Coronary artery (tissue), 2 donors: ENCODE measurements at regions not wholly inside any gene's neighbourhood (a gene's known extent, or its start where the extent isn't known, plus 50 kb on each side); places are given as distances from the start of the nearest gene placed in this dataset.

ENCODE experiments used
- DNase-seq: peaks from one replicate; pipeline ENCODE4 v3.0.0-alpha.2; 2017; ENCODE audit warnings: low spot score
- H3K27ac ChIP-seq, 2 donors: fragments of 200-600 bp; sonication (generic); one replicate each; pipeline ENCODE4 v1.5.1; 2016 to 2019
- H3K4me3 ChIP-seq: fragments of 200-600 bp; sonication (generic); 2 replicates; pipeline ENCODE4 v1.5.1; 2016; ENCODE audit warnings: mild to moderate bottlenecking, moderate library complexity
- TF ChIP-seq, protein P1 (sequence below): fragments of 200-600 bp; sonication (generic); IDR thresholded peaks from one replicate; pipeline ENCODE4 v1.5.1; 2019; ENCODE audit warnings: antibody characterized with exemption

DNA sequence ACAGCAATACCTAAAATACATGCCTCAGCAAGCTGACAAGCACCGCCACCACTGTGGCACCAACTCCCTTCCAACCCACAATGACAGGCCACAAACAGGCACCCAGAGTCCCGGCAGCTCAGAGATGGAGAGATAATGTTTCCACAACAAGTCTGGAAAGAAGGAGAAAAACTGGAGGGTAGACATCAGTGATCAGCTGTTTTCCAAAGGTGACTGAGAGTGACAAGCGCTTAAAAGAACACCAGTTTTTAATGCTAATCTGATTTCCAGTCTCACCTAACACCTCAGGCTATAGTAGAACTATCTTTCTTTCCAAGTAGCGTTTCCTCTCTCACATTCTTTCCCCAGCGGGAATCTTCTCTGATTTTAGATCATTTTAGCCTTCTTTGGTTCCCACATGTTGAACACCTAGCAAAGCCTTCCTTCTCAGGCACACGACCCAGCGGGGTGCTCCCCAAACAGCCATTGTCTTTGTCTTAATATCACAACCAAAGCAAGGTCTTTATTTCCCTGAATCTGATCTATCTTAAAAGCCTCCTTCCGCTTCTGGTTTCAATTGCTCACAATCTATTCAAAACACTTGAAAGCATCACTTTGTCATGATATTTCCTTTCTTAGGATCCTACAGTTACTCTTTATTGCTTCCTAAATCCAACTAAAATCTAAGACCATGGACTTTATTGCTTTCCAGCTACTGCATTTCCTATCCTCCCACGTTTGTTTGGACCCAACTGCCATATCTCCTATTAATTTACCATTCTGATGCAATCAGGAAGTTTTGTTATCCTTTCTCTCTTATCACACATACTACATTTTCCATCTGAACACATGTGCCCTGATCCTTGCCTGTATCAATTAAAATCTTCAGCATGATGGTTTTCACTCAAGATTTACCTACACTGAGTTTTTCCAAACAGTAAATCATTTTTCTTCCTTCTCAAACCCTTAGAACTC is 282.7 kb downstream of the ADGB start:
- H3K27ac ChIP-seq: no peak overlapping the region
- TF ChIP-seq, protein P1, sequence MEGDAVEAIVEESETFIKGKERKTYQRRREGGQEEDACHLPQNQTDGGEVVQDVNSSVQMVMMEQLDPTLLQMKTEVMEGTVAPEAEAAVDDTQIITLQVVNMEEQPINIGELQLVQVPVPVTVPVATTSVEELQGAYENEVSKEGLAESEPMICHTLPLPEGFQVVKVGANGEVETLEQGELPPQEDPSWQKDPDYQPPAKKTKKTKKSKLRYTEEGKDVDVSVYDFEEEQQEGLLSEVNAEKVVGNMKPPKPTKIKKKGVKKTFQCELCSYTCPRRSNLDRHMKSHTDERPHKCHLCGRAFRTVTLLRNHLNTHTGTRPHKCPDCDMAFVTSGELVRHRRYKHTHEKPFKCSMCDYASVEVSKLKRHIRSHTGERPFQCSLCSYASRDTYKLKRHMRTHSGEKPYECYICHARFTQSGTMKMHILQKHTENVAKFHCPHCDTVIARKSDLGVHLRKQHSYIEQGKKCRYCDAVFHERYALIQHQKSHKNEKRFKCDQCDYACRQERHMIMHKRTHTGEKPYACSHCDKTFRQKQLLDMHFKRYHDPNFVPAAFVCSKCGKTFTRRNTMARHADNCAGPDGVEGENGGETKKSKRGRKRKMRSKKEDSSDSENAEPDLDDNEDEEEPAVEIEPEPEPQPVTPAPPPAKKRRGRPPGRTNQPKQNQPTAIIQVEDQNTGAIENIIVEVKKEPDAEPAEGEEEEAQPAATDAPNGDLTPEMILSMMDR: no peak
- no peak for DNase-seq
- no peak overlapping the region for H3K4me3 ChIP-seq

DNA sequence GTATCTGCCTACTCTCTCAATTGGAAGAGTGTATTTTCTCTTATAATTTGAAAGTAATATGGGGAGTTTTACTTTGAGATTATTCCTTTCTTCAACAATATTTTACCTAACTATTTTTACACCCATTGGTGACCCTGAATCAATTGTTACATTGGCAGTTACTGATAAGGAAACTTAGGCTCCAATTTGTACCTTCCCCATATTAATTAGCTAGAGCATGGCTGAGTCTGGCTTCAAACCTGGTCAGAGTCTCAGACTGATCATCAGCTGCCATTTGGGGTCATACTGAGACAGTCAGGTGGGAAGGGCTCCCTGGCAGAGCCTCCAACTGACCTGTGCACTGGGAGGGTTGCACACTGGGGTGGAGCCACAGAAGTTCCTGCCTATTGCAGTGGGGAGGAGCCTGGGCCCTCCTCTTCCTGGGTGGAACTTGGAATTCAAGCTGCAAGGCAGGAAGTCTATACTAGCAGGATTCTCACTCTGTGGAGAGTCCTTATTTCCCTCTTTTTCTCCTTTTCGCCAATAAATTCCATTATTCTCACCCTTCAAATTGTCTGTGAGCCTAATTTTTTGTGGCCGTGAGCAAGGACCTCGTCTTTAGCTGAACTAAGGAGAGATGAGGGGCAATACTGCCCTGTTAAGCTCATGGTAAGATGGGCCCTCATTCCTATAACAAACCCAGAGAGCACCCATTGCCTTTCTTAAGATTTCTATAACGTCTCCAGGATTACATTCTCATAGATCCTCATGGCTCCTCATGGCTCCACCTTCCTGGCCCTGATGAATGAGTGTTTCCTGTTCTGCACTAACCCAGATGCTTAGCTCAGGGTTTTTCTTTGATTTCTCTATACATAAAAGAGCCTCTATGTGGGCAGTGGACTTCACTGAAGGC is 285.1 kb downstream of the ADGB start:
- DNase-seq: no peak
- no peak overlapping the region for H3K27ac ChIP-seq
- no peak overlapping the region for H3K4me3 ChIP-seq
- TF ChIP-seq, protein P1: no peak

DNA sequence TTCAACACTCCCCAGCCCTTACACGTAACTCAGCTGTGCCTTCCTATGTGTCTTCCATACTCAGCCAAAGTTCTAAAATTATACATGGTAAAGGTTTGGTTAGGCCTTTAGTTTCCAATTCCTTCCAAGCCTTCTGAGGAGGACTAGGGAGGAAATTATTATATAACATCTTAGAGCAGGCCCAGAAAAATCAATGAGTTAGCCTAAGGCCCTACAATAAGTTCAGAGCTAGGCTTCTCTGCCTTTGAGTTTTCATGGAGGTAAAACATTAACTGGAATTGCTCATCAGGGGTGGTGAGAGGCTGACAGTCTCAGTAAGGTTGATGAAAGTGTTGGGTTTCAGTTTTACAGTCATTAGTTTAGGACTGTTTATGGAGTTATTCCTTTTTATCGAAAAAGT is 286.0 kb downstream of the ADGB start:
- no peak for DNase-seq
- Histone ChIP-seq H3K27ac (no peak overlapping the region), H3K4me3 (no peak overlapping the region)
- TF ChIP-seq, protein P1: no peak

DNA sequence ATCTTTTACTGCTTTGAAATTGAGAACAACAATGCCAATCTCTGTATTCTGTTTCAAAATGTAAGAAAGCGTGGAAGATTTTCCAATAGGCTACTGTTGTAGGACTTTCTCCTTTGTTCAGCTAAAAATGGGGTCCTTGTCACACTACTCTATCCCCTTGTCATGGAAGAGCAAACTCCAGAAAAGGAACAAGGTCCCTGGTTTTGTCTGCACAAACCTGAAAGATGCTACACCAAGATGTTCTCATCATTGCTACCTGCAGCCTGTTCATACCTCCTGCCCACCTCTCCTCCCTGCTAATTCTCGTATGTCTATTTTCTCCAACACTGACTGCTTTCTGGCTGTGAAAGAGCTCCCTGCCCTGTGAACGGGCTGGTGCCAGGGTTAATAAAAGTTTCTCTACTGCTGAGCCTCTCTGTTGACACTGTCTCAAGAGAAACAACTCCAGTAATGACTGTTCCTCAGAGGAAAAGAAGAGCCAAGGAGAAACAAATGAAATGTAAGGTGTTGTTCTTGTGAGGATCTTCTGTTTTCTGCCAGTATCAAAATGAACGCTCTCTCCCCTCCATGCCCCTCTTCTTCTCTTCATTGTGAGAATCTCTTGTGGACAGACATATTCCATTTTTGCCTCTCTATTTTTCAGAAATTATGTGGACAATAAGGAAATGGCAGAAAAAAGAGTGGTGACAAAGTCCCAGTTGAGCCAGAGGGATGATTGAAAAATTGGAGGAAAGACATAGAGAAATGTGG is 287.1 kb downstream of the ADGB start:
- Histone ChIP-seq H3K4me3 (no peak overlapping the region), H3K27ac (no peak overlapping the region)
- TF ChIP-seq, protein P1: no peak
- no peak for DNase-seq

- no peak overlapping the region for H3K27ac ChIP-seq
- no peak for DNase-seq
- TF ChIP-seq, protein P1: no peak
- H3K4me3 ChIP-seq: no peak overlapping the region
These were observed 288.0 kb downstream of the ADGB start for GRCh38 chr6:146886587-146887446.
